HepG2 (cell line): ENCODE measurements at regions not wholly inside any gene's neighbourhood (a gene's known extent, or its start where the extent isn't known, plus 50 kb on each side); places are given as distances from the start of the nearest gene placed in this dataset.

Experiments
- ATAC-seq: fragments of 200-7000 bp; cut with Tn5 transposase; 3 replicates; pipeline ENCODE4 v1.9.1; 2020; ENCODE audit warnings: mild to moderate bottlenecking, moderate library complexity
- BruUV-seq: library from RNA; stranded (reverse); fragments of 400-500 nt; replicated peaks from 2 replicates; lab custom pipeline; 2021; lab: Mats Ljungman, UMichigan
- CTCF ChIA-PET: fragments of 300-600 bp; formaldehyde crosslinking; extraction: SDS; loops from one replicate; lab custom pipeline; 2021; ENCODE audit warnings: low total read pairs, inconsistent platforms, low intra/inter-chr PET ratio; lab: Yijun Ruan, JAX
- POLR2A ChIA-PET: fragments of 350-600 bp; sonication (Branson Sonifier 250); formaldehyde crosslinking; loops from one replicate; lab custom pipeline; 2020; ENCODE audit warnings: antibody characterized with exemption, inconsistent platforms; lab: Yijun Ruan, JAX
- DNase-seq: peaks from one replicate; pipeline ENCODE4 v3.0.0-alpha.2; 2015; ENCODE audit warnings: low spot score
- FAIRE-seq: peaks from 3 replicates; lab custom pipeline; 2011; peaks lifted over from hg19 to GRCh38; lab: Jason Lieb, UNC
- H2AFZ ChIP-seq: one replicate; pipeline ENCODE4 v1.6.1; 2011; ENCODE audit warnings: low read length, inconsistent platforms
- H3K27ac ChIP-seq: fragments of 300-600 bp; 3 replicates; pipeline ENCODE4 v1.8.0; 2011; ENCODE audit warnings: mixed run types, mild to moderate bottlenecking, mixed read lengths, low read length, inconsistent platforms; ENCODE audit not compliant: insufficient read depth; ENCODE audit errors: extremely low read length
- H3K27me3 ChIP-seq, 2 experiments: fragments of 200-600 bp in 1 of 2; 2 replicates in 1 of 2; 3 replicates in 1 of 2; pipeline versions ENCODE4 v1.6.0 to v1.8.0; 2011; ENCODE audit warnings: low read length in 2 of 2, mild to moderate bottlenecking in 2 of 2, moderate library complexity in 2 of 2, inconsistent platforms in 1 of 2; ENCODE audit not compliant: insufficient read depth in 2 of 2, control insufficient read depth in 1 of 2
- H3K36me3 ChIP-seq, 2 experiments: fragments of 200-600 bp in 1 of 2; replicated peaks in 1 of 2; 2 replicates in 1 of 2; 3 replicates in 1 of 2; pipeline versions ENCODE4 v1.5.1 to v1.8.0; 2011; ENCODE audit warnings: low read length in 2 of 2, inconsistent platforms in 1 of 2; ENCODE audit not compliant: insufficient read depth in 2 of 2, control insufficient read depth in 1 of 2
- H3K4me1 ChIP-seq: 2 replicates; pipeline ENCODE4 v1.5.1; 2012; ENCODE audit warnings: low read length, inconsistent platforms; ENCODE audit not compliant: insufficient read depth
- H3K4me2 ChIP-seq: 2 replicates; pipeline ENCODE4 v1.6.0; 2011; ENCODE audit warnings: low read depth, low read length, inconsistent platforms
- H3K4me3 ChIP-seq, 3 experiments: fragments of 200-600 bp in 1 of 3; sonication (generic), shearing (Covaris generic) in 1 of 3; replicated peaks in 1 of 3; 2 replicates each; pipeline ENCODE4 v1.5.1; 2011 to 2016; ENCODE audit warnings: low read length in 3 of 3, inconsistent platforms in 2 of 3, low read depth in 2 of 3, mild to moderate bottlenecking in 2 of 3, control low read depth in 1 of 3, mixed read lengths in 1 of 3; ENCODE audit not compliant: insufficient read depth in 1 of 3
- H3K79me2 ChIP-seq: one replicate; pipeline ENCODE4 v1.6.1; 2011; ENCODE audit warnings: low read length, inconsistent platforms; ENCODE audit not compliant: insufficient read depth
- H3K9ac ChIP-seq: 2 replicates; pipeline ENCODE4 v1.6.0; 2011; ENCODE audit warnings: mild to moderate bottlenecking, low read depth, low read length, inconsistent platforms; ENCODE audit not compliant: insufficient read depth
- H3K9me3 ChIP-seq: 2 replicates; pipeline ENCODE4 v1.5.1; 2012; ENCODE audit warnings: mild to moderate bottlenecking, low read length
- H4K20me1 ChIP-seq: 2 replicates; pipeline ENCODE4 v1.6.0; 2011; ENCODE audit warnings: inconsistent platforms, mild to moderate bottlenecking, low read length, moderate library complexity; ENCODE audit not compliant: insufficient read depth
- HNF4A ChIP-seq: sonication (generic); formaldehyde crosslinking; IDR thresholded peaks from 2 replicates; pipeline ENCODE4 v1.4.0; 2020; ENCODE audit warnings: missing genetic modification reagents
- MXI1 ChIP-seq: IDR thresholded peaks from 3 replicates; pipeline ENCODE4 v1.6.1; 2012; ENCODE audit warnings: low read depth, low read length, inconsistent platforms, borderline replicate concordance
- ZFP36L2 ChIP-seq: sonication (generic); formaldehyde crosslinking; IDR thresholded peaks from 2 replicates; pipeline ENCODE4 v1.4.0; 2020; ENCODE audit warnings: missing genetic modification reagents
- ZKSCAN1 ChIP-seq: fragments of 150-350 bp; IDR thresholded peaks from 2 replicates; pipeline ENCODE4 v1.6.1; 2014; ENCODE audit warnings: low read length
- ZNF407 ChIP-seq: sonication (generic); formaldehyde crosslinking; IDR thresholded peaks from one replicate; pipeline ENCODE4 v1.5.1; 2020; ENCODE audit warnings: mild to moderate bottlenecking, missing genetic modification reagents; ENCODE audit errors: not compliant biosample characterization
- ZNF749 ChIP-seq: sonication (generic); formaldehyde crosslinking; IDR thresholded peaks from 2 replicates; pipeline ENCODE4 v1.8.0; 2022; ENCODE audit warnings: mild to moderate bottlenecking, missing genetic modification reagents, moderate library complexity, borderline replicate concordance
- ZNF788 ChIP-seq: sonication (generic); formaldehyde crosslinking; IDR thresholded peaks from 2 replicates; pipeline ENCODE4 v1.5.0; 2020; ENCODE audit warnings: mild to moderate bottlenecking, missing genetic modification reagents, borderline replicate concordance
- WGBS: methylation state at CpG from one replicate; pipeline ENCODE4 v1.1.6; 2017; ENCODE audit warnings: low lambda C conversion rate; 5-methylcytosine and 5-hydroxymethylcytosine counted together
- in situ Hi-C: cut with HindIII; loops from 2 replicates; pipeline ENCODE4 v1.10.0; 2017; ENCODE audit warnings: low pct_unique_long_range_greater_than_20kb; ENCODE audit not compliant: extremely low pct_ligation_motif_present
- intact Hi-C: fragments of 100-400 bp; cut with micrococcal nuclease; formaldehyde crosslinking; loops from one replicate; pipeline ENCODE4 v1.10.0; 2022; ENCODE audit not compliant: unreplicated experiment
- TF ChIP-seq, protein P1 (sequence below): sonication (generic); formaldehyde crosslinking; IDR thresholded peaks from 2 replicates; pipeline ENCODE4 v1.4.0; 2020; ENCODE audit warnings: mild to moderate bottlenecking, missing genetic modification reagents, borderline replicate concordance

DNA sequence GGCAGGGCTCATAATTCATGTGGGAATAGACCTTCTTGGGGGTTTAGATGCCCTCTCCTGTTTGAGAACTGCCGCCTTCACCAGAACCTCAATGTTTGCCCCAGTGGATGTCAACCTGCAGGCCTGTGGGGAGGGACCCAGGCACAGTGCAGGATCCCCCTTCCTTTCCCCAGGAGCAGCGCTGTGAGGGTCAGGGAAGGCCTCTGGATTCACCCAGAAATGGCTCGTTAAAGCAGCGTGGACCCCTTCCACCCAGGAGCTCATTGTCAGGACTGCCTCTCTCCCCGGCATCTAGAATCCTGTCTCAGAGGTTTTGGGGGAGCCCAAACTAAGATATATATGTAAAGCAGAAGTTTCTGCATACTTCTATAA lies 188.3 kb downstream of the GADD45G start (continued):
- TF ChIP-seq, protein P1, sequence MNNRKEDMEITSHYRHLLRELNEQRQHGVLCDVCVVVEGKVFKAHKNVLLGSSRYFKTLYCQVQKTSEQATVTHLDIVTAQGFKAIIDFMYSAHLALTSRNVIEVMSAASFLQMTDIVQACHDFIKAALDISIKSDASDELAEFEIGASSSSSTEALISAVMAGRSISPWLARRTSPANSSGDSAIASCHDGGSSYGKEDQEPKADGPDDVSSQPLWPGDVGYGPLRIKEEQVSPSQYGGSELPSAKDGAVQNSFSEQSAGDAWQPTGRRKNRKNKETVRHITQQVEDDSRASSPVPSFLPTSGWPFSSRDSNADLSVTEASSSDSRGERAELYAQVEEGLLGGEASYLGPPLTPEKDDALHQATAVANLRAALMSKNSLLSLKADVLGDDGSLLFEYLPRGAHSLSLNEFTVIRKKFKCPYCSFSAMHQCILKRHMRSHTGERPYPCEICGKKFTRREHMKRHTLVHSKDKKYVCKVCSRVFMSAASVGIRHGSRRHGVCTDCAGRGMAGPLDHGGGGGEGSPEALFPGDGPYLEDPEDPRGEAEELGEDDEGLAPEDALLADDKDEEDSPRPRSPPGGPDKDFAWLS (CRISPR knock-in tag), result no peak
- TF ChIP-seq ZFP36L2, result no peak
- TF ChIP-seq ZNF749 (CRISPR knock-in tag), result no peak
- no peak for TF ChIP-seq ZNF788 (CRISPR knock-in tag)
- TF ChIP-seq MXI1, result no peak

DNA sequence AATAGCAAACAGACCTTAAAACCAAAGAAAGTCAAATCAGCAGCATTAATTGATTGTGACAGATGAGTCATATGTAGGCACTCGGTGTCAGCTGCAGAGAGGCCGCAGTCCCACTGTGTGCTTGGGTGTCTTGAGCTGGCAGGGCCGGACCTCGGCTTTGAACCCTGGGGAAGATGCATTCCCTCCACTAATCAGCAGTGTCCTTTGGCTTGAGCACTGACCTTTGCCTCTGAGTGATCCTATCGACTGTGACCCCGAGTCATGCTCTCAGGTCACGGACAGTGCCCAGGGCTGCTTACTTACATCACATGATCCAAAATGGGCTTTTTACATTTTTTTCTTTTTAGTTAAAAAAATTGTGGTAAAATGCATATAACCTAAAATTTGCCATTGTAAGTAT lies 188.7 kb downstream of the GADD45G start:
- ChIA-PET POLR2A (no interaction called here), CTCF (no interaction called here)
- in situ Hi-C loops, result no loop called here
- no peak overlapping the region for H3K4me3 ChIP-seq
- H3K36me3 ChIP-seq, result no peaks in the 10 kb centered on the region
- H2AFZ ChIP-seq, result no peak overlapping the region
- no peaks in the 10 kb centered on the region; a peak in 1 of 5 replicates for H3K27me3 ChIP-seq
- DNase-seq (no peak), ATAC-seq (no peak), FAIRE-seq (no peak)
- H3K9ac ChIP-seq, result no peak overlapping the region
- H3K27ac ChIP-seq, result no peak overlapping the region
- TF ChIP-seq ZNF407 (CRISPR knock-in tag), result no peak
- peak; percentile 80 for TF ChIP-seq ZKSCAN1
- TF ChIP-seq HNF4A, result 0 out of 2 replicates have a peak, but pooled peaks have one; percentile 19
- no peaks in the 10 kb centered on the region for H4K20me1 ChIP-seq
- H3K4me2 ChIP-seq, result no peak overlapping the region
- no TSS peak for BruUV-seq
- no peaks in the 10 kb centered on the region for H3K4me1 ChIP-seq
- WGBS, result 19% methylated on average over 5 of the region's 7 CpGs
- no peaks in the 10 kb centered on the region for H3K9me3 ChIP-seq
- no peaks in the 10 kb centered on the region for H3K79me2 ChIP-seq
- intact Hi-C loops, result no loop called here
